SIG-M5 (cell line): ENCODE measurements at regions not wholly inside any gene's neighbourhood (a gene's known extent, or its start where the extent isn't known, plus 50 kb on each side); places are given as distances from the start of the nearest gene placed in this dataset.

Source experiments
- DNase-seq: peaks from one replicate; lab custom pipeline; 2025; lab: John Stamatoyannopoulos, UW

DNA sequence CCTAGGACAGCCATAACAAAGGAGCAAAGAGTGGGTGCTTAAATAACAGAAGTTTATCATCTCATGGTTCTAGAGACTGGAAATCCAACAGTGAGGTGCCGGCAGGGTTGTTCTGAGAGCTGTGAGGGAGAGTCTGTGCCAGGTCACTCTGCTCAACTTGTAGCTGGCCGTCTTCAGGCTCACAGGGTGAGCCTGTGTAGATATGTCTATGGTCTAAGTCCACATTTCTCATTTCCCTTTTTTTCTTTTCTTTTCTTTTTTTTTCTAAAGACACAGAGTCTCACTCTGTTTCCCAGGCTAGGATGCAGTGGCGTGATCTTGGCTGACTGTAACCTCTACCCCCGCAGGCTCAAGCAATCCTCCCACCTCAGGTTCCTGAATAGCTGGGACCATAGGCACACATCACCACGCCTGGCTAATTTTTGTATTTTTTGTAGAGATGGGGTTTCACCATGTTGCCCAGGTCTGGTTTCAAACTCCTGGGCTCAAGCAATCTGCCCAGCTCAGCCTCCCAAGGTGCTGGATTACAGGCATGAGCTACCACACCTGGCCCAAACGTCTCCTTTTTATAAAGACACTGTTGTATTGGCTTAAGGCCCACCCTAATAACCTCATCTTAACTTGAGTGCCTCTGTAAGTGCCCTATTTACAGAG is 142.2 kb downstream of the SP3 start:
- DNase-seq: no peak

DNA sequence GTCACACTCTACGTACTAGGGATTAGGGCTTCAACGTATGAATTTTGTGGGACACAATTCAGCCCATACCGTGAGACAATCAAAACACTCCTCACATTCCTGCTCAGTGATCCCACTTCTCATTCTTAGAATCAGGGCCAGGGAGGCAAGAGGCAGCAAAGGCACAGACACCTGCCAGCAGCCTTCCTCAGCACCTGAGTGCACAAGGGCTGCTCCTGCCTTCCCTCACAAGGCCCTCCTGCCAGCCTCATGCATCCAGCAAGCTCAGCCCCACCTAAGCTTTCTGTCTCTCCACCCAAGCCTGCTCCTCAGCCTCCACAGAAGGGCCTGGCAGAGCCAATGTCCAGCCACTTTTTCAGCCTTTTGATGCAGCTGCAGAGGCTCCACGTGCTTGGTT is 141.6 kb downstream of the SP3 start:
- DNase-seq: no peak

GRCh38 chr2:173828189-173829142 is 136.7 kb downstream of the SP3 start:
- no peak for DNase-seq

- no peak for DNase-seq
Observed at GRCh38 chr2:173829727-173830126, 135.4 kb downstream of the SP3 start.

GRCh38 chr2:173830170-173830569 is 135.0 kb downstream of the SP3 start:
- DNase-seq: no peak

GRCh38 chr2:173831312-173832229 is 133.6 kb downstream of the SP3 start:
- DNase-seq: no peak

DNA sequence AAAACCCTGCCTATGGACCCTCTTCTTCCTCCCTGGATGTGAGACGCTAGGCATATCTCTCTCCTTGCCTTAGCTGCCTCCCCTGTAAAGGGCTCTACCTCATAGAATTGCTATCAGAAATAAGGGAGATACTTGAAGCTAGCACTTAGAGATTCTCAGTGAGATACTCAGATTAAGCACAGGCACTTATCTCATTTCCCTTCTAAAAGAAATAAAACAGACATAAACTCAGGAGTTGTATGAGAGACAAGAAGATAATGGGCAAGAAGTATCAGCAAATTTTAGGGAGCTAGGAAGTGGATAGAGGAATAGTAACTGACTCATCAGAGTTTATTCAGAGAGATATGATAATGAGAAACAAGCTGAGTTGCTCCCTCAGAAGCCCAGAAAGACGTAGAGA is 131.0 kb downstream of the SP3 start:
- DNase-seq: no peak

- DNase-seq: no peak
Observed at GRCh38 chr2:173835726-173836125, 129.4 kb downstream of the SP3 start.

GRCh38 chr2:173841110-173841509 is 124.1 kb downstream of the SP3 start:
- no peak for DNase-seq

GRCh38 chr2:173843526-173843925 is 121.6 kb downstream of the SP3 start:
- DNase-seq: no peak

GRCh38 chr2:173851141-173851641 is 114.0 kb downstream of the SP3 start:
- DNase-seq: no peak

DNA sequence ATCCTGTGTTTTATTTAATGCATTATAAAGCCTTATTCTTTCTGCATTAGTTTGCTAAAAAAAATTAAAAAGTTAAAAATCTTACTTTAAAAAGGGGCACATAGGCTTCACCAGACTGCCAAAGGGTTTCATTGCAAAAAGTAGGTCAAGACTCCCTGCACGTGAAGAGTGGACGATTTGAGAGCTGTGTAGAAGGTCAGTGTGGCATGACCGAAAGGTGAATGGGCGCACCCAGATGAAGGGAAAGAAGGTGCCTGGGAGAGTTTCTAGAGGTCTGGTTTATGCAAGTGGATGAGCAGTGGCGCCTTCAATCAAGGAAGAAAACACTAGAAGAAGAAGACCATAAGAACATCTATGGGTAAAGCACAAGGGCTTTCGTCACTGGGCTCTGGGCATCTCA is 111.0 kb downstream of the SP3 start:
- no peak for DNase-seq

DNA sequence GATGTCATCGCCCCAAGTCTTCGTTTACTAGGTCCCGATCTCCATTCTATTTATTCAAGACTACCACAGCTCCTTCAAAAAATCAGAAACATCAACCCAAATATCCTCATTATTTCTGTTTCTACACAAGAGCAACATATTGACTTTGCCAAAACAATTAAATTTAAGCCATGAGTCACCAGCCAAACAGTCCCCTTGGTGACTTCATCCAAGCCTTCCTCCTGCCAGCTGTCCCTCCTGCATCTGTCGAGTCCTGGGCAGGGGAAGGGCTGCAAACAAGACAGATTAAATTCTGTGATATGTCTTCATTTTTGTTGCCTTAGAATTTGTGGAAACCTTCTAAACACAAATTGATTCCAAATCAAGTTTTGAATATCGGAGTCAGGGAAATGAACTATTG is 110.3 kb downstream of the SP3 start:
- no peak for DNase-seq

GRCh38 chr2:173855661-173856060 is 109.5 kb downstream of the SP3 start:
- DNase-seq: no peak
